Fibroblast of skin of right biceps (primary cell): ENCODE measurements at regions not wholly inside any gene's neighbourhood (a gene's known extent, or its start where the extent isn't known, plus 50 kb on each side); places are given as distances from the start of the nearest gene placed in this dataset.
A peak's percentile ranks its signal among the peaks of the same experiment; 100 is the strongest.

Source experiments
- DNase-seq: peaks from one replicate; pipeline ENCODE4 v3.0.0-alpha.2; 2013

DNA sequence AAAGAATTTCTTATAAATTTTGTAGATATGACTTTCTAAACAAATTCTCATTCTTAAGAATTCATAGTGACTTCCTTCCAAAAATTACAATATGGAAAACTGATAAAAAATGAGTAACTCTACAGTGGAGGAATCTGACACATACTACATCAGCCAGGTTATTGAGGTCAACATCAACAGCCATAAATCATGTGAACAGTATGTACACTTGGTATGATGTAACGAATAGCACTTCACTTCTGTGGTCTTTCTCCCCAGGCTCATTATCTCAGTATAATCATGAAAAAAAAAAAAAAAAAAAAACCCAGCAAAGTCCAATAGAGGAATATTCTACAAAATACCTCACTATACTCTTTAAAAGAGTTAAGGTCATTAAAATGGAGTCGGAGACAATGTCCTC, 111.2 kb upstream of the SUCLG2 start:
- peak; percentile 9 for DNase-seq

DNA sequence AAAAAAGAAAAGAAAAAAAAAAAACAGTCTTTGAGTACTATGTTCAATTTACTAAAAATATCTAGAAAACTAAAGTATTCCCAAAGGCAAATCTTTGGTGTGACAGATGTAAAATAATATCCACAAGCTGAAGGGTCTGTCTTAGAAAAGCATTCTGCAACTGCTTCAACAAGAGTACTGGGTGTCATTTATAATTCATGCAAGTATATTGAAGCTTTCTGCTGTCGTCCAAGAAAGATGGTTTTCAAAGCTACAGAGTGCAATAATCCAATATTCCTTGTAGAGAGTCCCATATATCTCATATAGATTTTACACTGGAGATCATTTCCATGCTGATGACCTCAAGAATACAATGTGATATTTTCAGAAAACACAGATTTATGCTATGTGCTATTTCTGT, 90.9 kb upstream of the SUCLG2 start:
- DNase-seq = no peak

DNA sequence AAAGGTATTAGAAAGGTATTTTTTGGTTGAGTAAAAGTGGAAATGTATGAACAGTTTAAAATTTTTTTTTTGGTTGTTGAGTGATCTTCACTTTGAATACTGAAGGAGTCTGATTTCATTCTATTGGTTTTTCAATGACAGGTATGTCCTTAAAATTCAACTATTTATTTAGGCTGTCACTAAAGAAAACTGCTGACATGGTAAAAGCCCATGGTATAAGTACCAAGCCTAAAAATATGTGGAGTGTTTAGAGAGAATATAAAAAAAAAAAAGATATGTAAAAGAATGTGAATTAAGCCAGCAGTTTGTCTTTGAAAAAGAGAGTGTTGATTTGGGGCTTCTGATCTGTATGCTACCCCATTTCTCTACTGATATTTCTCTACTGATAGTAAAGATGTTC, 90.3 kb upstream of the SUCLG2 start:
- DNase-seq = no peak

DNA sequence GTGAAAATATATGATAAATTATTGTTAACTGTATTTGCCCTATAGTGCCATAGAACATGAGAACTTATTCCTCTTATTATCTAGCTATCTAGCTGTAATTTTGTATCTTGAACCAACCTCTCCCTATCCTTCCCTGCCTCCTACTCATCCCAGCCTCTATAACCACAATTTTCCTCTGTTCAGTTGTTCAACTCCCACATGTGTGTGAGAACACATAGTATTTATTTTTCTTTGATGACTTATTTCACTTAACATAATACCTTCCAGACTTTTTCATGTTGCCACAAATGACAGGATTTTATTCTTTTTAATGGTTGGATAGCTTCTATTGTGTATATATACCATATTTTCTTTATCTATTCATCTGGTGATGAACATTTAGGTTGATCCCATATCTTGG, 85.4 kb upstream of the SUCLG2 start:
- peak; percentile 31 for DNase-seq

DNA sequence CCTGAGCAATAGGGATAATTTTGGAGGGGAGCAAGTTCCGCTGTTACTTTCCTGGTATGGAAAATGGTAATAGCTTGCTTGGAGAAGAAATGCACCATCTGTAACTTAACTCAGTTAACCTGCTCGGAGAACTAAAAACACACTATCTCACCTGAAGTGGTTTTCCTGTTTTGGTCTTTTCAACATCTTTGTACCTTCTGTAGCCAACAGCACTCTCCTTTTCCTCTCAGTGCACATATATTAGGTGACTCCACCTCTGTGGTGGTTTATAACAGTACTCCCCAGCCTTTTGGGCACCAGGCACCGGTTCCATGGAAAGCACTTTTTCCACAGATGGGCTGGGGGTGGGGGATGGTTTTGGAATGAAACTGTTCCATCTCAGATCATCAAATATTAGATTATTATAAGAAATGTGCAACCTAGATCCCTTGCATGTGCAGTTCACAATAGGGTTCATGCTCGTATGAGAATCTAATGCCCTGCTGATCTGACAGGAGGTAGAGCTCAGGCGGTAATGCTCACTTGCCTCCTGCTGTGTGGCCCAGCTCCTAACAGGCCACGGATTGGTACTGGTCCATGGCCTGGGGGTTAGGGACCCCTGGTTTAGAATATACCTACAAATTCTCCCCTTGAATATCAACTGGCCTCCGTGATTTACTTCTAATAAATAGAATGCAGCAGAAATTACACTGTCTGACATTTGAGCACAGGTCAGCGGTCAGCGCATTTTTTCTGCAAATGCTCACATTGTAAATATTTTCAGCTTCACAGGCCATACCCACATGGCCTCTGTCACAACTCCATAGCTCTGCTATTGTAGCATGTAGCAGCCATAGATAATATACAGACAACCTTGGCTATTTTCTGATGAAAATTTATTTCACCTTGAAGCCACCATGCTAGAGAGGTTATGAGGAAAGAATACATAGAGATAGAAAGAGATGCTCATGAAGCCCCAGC, 83.8 kb upstream of the SUCLG2 start:
- DNase-seq = no peak

DNA sequence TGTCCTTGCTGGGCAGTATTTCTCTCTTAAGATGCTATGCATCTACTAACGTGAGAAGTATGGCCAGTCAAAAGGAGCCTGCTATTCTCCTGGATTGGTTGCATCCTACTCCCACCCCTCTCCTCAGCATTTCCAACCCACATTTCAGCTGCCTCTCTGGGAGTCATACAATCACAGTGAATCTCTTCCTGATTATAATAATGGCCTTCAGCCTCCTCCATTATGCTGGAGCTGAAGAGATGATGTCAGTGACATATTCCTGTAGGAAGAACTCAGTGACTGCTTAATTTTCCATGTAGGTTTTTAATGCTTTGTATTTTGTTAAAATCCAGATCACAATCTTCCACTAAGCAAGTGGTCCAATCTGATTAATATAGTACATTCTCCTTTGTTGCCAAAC, 82.7 kb upstream of the SUCLG2 start:
- no peak for DNase-seq

DNA sequence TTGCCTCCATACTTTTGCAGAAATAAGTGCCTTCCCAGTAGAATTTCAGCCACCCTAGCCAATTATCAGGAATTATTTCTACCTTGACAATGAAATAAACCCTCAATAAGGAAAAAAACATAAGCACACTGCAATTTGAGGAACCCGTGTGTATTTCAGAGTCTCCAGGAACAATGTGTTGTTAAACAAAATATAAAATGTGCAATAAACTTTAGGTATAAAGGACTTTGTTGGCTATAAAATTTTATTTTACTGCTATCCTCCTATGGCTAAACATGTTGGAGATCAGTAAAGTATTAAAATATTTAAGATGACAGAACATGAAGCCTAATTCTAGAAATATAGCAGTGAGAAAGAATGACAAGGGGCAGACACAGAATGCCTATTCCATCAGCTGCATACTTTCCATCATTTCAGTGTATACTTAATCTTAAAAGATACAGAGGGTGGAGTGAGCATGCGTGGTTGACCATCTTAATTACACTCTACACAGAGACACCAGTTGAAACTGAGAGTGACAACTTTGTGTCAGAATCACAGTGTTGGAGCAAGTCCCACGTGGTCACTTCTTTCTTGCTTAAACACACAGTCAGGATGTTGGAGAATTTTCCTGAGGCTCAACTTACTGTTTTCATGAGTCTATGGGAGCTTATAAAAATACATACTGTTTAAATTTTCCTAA, 79.0 kb upstream of the SUCLG2 start:
- no peak for DNase-seq

DNA sequence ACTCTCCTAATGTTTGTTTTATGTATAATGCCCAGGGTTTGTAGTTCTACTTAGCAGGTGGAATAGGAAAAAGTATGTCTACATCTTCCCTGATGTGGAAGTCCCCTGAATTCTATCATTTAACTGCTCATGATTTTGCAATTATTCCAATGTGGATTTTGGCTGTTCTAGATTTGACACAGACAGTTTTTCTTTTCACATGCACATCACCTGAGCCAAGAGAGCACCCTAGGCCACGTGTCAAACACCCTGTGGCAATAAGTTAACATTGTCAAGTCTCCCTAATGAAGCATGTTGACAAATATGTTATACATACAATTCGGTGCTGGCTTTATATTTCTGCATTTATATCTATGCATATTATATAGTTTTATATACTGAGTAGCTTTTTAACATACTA, 70.0 kb upstream of the SUCLG2 start:
- no peak for DNase-seq

DNA sequence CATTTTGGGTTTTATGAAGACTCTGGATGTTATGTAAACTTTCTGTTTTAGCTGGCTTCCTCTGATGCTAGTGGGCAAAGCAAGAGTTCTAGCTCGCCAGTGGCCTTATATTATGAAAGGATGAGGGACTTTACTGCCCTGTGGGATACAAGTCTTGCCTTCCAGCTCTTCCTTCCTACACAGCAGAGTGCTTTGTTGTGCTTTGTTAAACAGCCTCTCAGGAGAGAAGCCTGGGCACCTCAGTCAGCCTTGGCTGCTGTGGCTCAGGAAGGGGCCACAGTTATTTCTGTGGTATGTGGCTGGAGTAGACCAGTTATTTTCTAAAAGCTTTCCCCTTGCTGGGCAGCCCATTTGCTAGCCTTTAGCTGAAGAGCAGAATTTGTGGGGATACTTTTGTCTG, 69.5 kb upstream of the SUCLG2 start:
- no peak for DNase-seq

DNA sequence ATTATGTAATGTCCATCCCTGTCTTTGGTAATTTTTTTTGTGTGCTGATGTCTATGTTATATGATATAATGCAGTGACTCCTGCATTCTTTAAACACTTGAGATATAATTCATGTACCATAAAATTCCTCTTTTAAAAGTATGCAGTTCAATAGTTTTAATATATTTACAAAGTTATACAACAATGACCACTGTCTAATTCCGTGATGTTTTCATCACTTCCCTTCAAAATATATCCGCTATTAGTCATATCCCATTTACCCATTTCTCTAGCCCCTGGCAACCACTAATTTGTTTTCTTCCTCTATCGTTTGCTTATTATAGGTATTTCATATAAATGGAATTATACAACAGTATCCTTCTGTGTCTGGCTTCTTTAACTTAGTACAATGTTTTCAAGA, 64.9 kb upstream of the SUCLG2 start:
- peak; percentile 66 for DNase-seq

DNA sequence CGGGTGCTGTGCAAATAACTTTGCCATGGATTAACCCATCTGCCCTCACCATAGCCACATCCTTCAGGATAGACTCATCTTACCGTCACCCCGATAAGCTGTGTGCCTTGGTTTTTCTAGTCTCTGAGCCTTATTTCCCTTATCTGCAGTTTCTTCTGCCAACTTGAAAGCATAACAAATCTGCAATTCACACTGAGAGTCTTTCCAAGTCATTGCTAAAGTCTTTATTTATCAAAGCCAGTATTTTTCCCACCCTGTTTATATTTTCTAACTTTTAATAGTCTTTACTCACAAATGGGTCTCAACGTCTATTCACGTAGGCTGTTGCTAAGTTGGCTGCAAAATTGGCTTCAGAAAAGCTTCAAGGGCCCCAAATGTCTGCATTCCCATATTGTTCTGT, 61.6 kb upstream of the SUCLG2 start:
- DNase-seq = no peak

DNA sequence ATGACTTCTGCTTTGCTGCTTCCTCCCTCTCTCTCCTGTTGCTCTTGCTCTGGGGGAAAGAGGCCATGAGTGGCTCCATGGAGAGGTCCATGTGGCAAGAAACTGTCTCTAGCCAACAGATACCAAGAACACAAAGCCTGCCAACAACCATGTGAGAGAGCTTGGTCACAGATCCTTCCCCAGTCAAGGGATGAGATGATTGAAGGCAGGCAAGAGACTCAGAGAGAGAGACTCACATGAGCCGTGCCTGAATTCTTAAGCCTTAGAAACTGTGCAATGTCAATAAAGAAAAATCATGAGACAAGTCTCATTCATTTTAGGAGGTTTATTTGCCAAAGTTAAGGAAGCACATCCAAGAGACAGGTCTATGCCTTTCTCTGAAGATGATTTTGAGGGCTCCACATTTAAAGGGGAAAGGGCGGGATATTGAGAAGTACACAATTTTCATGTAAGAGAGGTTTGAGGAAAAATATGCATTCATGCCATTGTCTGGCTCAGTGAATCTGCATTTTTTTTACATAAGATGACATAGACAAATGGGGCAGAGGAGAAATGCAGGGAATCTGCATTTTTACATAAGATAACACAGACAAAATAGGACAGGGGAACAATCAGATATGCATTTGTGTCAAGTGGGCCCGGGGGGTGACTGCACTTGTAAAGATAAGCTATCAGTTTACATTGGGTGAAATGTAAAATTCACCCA, 59.5 kb upstream of the SUCLG2 start:
- DNase-seq = no peak

DNA sequence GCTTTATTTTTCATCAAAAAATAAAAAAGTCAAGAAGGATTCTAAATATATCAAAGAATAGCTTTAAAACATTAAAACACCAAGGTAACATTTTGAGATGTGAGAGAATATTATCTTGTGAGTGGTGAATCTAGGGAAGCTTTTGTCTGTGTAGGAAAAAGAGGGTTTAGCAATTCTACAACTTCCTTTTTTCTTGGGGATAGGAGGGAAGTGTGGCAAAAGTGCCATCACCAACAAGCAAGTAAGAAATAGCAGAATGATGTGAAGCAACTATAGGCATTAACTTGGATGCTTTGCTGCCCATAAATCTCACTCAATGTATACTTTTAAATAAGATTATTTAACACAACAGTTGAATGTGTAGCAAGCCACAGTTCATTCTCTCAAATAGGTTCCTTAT, 57.8 kb upstream of the SUCLG2 start:
- no peak for DNase-seq

DNA sequence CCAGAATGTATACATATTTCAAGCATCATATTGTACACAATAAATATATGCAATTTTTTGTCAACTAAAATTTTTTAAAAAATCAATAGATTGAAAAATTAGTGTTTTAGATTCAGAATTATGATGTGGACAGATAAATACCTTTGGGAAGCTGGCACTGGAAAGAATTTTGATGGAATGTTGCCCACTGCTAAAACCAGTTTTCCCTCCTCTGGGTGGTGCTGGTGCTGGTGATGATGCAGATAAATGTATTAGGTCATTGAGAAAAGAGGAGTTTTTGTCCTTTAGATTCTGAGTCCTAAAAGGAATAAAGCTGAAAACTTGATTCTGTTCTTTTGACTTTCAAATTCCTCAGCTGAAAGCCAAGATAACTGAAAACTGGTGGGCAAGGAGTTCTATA, 56.0 kb upstream of the SUCLG2 start:
- no peak for DNase-seq

DNA sequence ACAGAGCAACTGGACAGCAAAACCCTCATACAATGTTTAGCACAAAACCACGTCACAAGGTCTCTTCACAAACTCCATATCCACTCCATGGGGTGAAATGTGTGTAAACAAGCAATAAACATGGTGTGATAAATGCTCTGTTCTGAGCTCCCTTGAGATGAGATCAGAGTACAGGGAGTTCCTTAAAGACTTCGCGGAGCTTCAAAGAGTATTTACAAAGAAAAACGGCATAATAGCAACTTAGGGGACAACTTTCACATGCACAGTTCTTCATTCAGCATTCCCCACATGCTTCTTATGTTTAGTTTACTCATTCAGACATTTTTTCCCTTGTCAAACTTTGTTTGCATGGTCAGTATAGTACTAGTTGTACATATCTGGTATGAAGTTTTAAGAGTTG, 52.5 kb upstream of the SUCLG2 start:
- DNase-seq = no peak

DNA sequence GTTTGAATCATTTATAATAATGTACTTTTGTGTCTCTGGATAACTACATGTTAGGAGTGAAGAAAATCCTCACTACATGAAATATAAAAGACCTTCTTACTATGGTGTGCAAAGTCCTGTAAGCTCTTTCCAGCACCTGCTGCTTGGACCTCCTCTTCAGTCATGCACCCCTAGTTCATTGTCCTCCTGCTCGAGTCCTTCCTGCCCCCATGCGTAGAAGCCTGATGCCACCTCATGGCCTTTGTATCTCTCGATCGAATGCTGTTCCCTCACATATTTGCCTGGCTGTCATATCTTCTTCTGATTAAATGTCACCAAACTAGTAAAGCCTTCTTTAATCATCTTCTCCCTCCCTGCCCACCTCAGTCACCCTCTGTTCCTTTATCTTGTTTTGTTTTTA, 49.9 kb upstream of the SUCLG2 start:
- DNase-seq = no peak
